NCI-H128 (cell line): ENCODE measurements at regions not wholly inside any gene's neighbourhood (a gene's known extent, or its start where the extent isn't known, plus 50 kb on each side); places are given as distances from the start of the nearest gene placed in this dataset.

Experiments used
- DNase-seq: peaks from one replicate; lab custom pipeline; 2025; ENCODE audit not compliant: unreplicated experiment; lab: John Stamatoyannopoulos, UW

GRCh38 chr2:59701271-59701994 lies 852.0 kb downstream of the BCL11A start:
- no peak for DNase-seq

GRCh38 chr2:59694176-59694575 lies 859.3 kb downstream of the BCL11A start:
- no peak for DNase-seq

DNA sequence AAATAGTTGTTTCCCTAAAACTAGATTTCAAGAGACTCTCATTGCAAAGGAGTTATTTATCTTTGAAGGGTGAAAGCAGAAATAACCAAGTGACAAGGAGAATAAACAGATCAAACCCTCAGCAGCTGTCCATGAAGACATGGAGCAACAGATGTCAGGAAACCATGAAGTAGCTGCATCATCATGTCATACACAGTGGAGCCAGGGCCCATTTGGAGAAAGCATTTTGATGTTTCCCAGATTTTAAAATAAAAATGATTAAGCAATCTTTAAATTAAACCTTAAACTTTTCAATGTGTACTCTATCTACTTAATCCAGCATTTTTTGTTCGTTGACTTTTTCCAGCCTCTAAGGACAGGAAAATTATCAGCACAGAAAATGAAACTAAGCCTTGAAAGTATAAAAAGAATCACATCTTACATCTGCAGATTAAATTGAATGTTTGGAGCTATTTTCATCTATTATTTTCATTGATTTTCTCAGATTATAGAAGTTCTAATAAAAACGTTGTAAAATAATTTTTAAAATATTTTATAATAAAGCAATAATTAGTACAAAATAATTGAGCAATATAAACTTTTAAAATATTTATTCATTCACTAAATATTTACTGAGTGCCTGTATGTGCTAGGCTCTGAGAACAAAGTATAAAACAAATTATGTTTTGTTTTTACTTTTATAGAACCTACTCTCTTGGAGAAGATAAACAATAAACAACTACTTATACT lies 860.1 kb downstream of the BCL11A start:
- DNase-seq = no peak

- DNase-seq = no peak
These were observed 861.8 kb downstream of the BCL11A start for GRCh38 chr2:59691518-59692190.

- DNase-seq = no peak
These were observed 862.6 kb downstream of the BCL11A start for GRCh38 chr2:59690849-59691248.

GRCh38 chr2:59684771-59685166 lies 868.7 kb downstream of the BCL11A start:
- DNase-seq = no peak

DNA sequence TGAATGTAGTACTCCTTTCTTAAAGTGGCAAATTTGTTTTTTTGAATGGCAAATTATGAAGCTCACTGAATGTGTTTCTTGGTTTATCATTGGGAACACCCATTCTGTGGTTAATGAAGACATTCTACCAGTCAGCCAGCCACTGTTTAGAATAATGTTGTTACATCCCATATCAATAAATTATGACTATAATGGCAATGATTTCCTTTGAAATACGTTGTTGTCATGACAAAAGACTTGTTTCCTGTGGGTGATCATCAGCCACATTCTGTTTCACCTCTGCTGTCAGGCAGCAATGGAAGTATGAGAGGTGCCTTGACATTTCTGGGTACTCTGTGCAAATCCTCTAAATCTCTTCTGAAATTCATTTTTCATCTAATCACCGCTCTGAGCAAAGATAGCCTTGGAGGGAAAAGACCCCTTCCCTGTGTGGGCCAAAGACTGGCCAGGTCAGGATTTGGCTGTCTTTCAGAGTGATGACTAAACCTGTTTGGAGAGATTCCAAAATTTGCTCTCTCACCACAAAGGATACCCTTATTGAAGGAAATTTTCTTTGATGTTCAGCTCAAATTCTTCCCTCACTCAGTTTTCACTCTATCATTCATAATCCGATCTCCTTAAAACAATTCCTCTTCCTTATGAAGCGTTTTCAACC lies 869.2 kb downstream of the BCL11A start:
- DNase-seq = no peak

GRCh38 chr2:59680863-59681262 lies 872.6 kb downstream of the BCL11A start:
- no peak for DNase-seq

GRCh38 chr2:59677158-59677557 lies 876.3 kb downstream of the BCL11A start:
- no peak for DNase-seq

DNA sequence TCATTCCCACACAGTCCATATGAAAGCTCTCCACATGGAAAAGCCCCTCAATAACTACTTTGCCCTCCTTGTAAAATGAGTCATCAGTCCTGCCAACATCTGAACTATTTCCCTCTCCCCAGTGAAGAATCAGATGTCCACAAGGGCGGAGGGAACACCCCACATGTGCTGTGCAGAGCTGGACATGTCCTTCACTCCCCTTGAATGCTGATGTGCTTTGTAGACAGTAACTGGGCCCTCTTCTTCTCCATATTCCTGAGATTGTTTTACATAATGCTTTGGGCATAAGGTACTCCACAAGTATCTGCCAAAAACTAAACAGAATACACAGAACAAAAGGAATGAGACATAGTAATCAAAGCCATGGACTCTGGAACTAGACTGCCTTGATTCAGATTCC lies 879.4 kb downstream of the BCL11A start:
- no peak for DNase-seq

DNA sequence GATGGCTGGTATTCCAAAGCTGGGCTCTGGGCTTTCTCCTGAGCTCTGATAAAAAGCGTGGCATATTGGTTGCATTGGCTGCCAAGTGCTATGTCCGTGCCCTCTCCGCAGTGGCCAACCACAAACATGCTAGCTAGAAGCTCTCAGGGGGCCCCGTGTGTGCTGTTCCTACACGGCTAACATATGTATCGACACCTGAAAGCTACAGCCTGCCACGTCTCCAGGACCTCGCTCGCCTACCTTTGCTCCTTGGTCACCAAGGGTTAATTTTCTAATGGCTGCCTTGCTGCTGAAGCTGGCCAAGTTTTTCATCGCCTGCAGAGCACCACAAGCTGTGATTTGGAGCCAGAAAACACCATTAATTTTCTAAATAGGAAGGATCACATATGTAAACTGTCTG lies 888.4 kb downstream of the BCL11A start:
- DNase-seq = no peak

GRCh38 chr2:59662127-59662861 lies 891.2 kb downstream of the BCL11A start:
- no peak for DNase-seq

GRCh38 chr2:59660262-59660661 lies 893.2 kb downstream of the BCL11A start:
- DNase-seq = no peak

GRCh38 chr2:59658906-59659635 lies 894.4 kb downstream of the BCL11A start:
- no peak for DNase-seq

- no peak for DNase-seq
These were observed 897.6 kb downstream of the BCL11A start for GRCh38 chr2:59655809-59656208.

DNA sequence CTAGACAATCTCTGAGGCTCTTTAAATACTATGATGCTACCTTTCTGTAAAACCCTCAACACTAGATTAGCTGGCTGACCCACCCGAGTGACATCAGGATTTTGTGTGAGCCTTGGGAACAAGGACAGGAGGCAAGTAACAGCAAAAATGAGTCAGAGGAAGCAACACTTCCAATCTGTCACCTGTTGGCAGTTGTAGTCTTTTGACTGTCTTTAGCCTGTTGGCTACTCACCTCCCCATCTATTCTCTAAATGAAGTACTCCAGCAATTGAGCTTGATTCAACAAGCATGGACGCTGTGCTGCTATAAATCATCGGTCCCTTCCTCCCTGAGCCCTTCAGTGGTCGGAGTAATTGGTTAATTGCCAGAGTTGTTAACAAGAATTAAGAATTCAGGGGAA lies 898.7 kb downstream of the BCL11A start:
- no peak for DNase-seq

DNA sequence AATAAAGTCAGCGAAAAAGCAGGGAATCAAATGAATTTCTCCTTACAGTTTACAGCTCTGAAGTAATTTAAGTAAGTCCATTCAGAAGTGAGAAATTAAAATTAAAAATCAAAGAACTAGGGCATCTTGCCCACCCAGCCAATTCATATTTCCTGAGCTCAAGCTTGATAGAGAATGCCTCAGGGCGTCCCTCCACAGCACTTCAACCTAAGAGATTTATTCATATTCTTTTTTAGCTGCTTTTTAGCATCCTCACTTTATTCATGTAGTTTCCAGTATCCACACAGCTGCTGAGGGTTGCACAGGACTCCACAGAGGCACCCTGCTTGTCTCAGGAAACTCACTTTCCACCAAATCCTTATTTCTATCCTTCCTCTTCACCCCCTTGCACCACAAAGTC lies 900.3 kb downstream of the BCL11A start:
- no peak for DNase-seq

DNA sequence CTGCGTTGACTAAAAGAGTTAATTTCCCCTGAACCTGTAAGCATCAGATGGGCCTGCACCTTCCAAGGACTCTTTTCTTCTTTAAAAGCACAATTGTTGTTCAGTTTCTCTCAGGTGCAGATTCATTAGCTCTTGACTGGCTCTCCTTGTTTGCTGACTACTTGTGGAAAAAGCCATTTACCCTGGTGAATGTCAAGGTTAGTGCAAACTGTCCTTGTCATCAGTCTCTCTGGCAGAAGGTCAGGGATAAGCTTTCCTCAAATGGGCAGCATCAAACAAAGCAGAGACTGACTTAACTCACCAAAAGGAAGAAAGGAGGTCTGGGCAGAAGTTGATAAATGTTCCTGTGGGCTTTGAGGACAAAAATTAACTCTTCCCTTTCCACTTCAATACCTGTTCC lies 922.7 kb downstream of the BCL11A start:
- DNase-seq = no peak

GRCh38 chr2:59627599-59627998 lies 925.9 kb downstream of the BCL11A start:
- no peak for DNase-seq

DNA sequence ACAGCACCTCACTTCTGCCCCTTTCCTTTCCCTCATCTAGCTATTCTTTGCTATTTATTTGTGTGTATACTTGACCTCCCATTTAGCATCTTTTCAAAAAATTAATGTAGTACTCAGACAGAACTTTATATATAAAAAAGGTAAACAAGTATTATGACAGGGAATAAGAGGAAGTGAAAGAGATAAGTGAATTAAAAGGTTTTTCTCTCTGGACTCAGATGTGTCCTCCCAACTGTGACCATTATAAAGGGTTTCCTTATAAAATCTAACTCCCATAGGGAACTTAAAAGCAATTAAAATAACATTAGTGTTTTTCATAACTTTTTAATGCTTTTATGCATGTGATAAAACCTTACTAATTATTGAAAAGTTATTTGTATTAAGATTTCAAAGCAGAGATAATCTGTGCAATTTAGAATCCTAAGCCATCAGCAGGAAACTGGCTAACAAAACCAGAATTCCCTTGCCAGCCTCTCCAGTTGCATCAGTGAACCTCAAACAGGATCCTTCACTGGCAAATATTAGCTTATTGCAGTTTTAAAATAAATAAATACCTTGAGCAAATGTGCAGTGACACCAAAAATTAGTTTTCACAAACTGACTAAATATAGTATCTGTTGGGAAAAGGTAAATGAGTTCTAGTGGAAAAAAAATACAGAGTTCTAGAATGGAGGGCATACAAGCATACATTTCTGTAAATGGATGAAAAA lies 930.7 kb downstream of the BCL11A start:
- no peak for DNase-seq
